ENCODE measurements at regions not wholly inside any gene's neighbourhood (a gene's known extent, or its start where the extent isn't known, plus 50 kb on each side); places are given as distances from the start of the nearest gene placed in this dataset.
A peak's percentile ranks its signal among the peaks of the same experiment; 100 is the strongest.

- in situ Hi-C loops (cut with HindIII; ENCODE audit: low sequenced_read_pairs): no loop called here
- peak; percentile 98 for TF ChIP-seq CTCF (IDR thresholded peaks at IDR 0.05; ENCODE audit: low read depth, low read length, missing control alignments)
- no peak overlapping the region for H3K4me3 ChIP-seq (ENCODE audit: low read depth, low read length)
- peak; percentile 12 for DNase-seq (ENCODE audit: low read depth)
Observed at GRCh38 chr17:79400989-79401703, 209.7 kb downstream of the RBFOX3 start.

- DNase-seq (ENCODE audit: low read depth): no peak
- H3K4me3 ChIP-seq (ENCODE audit: low read depth, low read length): no peak overlapping the region
- TF ChIP-seq CTCF (IDR thresholded peaks at IDR 0.05; ENCODE audit: low read depth, low read length, missing control alignments): no peak
- in situ Hi-C loops (cut with HindIII; ENCODE audit: low sequenced_read_pairs): no loop called here
Observed at GRCh38 chr17:79399610-79400144, 211.2 kb downstream of the RBFOX3 start.

GRCh38 chr17:79398441-79398840, 212.4 kb downstream of the RBFOX3 start:
- in situ Hi-C loops (cut with HindIII; ENCODE audit: low sequenced_read_pairs): no loop called here
- no peak for DNase-seq (ENCODE audit: low read depth)
- H3K4me3 ChIP-seq (ENCODE audit: low read depth, low read length): no peak overlapping the region
- no peak for TF ChIP-seq CTCF (IDR thresholded peaks at IDR 0.05; ENCODE audit: low read depth, low read length, missing control alignments)

GRCh38 chr17:79396696-79397095, 214.2 kb downstream of the RBFOX3 start:
- no peak for DNase-seq (ENCODE audit: low read depth)
- no peak for TF ChIP-seq CTCF (IDR thresholded peaks at IDR 0.05; ENCODE audit: low read depth, low read length, missing control alignments)
- H3K4me3 ChIP-seq (ENCODE audit: low read depth, low read length): no peak overlapping the region
- in situ Hi-C loops (cut with HindIII; ENCODE audit: low sequenced_read_pairs): no loop called here

GRCh38 chr17:79395545-79395944, 215.3 kb downstream of the RBFOX3 start:
- in situ Hi-C loops (cut with HindIII; ENCODE audit: low sequenced_read_pairs): no loop called here
- no peak overlapping the region for H3K4me3 ChIP-seq (ENCODE audit: low read depth, low read length)
- DNase-seq (ENCODE audit: low read depth): no peak
- no peak for TF ChIP-seq CTCF (IDR thresholded peaks at IDR 0.05; ENCODE audit: low read depth, low read length, missing control alignments)

- in situ Hi-C loops (cut with HindIII; ENCODE audit: low sequenced_read_pairs): no loop called here
- DNase-seq (ENCODE audit: low read depth): no peak
- no peak overlapping the region for H3K4me3 ChIP-seq (ENCODE audit: low read depth, low read length)
- TF ChIP-seq CTCF (IDR thresholded peaks at IDR 0.05; ENCODE audit: low read depth, low read length, missing control alignments): no peak
Observed at GRCh38 chr17:79395066-79395465, 215.8 kb downstream of the RBFOX3 start.
